B cell (primary cell): ENCODE measurements at regions not wholly inside any gene's neighbourhood (a gene's known extent, or its start where the extent isn't known, plus 50 kb on each side); places are given as distances from the start of the nearest gene placed in this dataset.

ENCODE experiments used
- ATAC-seq: fragments of 200-7000 bp; cut with Tn5 transposase; one replicate; pipeline ENCODE4 v1.10.0; 2021; ENCODE audit warnings: low read depth, mild to moderate bottlenecking, moderate number of reproducible peaks, moderate library complexity
- CTCF ChIA-PET: fragments of 350-600 bp; sonication (Branson Sonifier 250); formaldehyde crosslinking; loops from one replicate; lab custom pipeline; 2021; ENCODE audit warnings: antibody characterized with exemption, inconsistent platforms; lab: Charles Lee
- POLR2A ChIA-PET: fragments of 350-600 bp; sonication (Branson Sonifier 250); formaldehyde crosslinking; loops from one replicate; lab custom pipeline; 2021; ENCODE audit warnings: antibody characterized with exemption; lab: Charles Lee
- DNase-seq: peaks from one replicate; pipeline ENCODE4 v3.0.0; 2013
- H2AFZ ChIP-seq: 2 replicates; pipeline ENCODE4 v1.6.1; 2012; ENCODE audit warnings: mild to moderate bottlenecking, low read depth, low read length; ENCODE audit not compliant: insufficient read depth, poor library complexity, severe bottlenecking
- H3K27ac ChIP-seq, 2 donors: 1 replicate in 1 of 2; 2 replicates in 1 of 2; pipeline ENCODE4 v1.5.1; 2012 to 2013; ENCODE audit warnings: low read length in 2 of 2, mild to moderate bottlenecking in 2 of 2, moderate library complexity in 1 of 2
- H3K27me3 ChIP-seq, 4 experiments: fragments of 200-600 bp in 1 of 4; sonication (generic) in 1 of 4; replicated peaks in 1 of 4; 1 replicate in 2 of 4; 2 replicates in 2 of 4; pipeline versions ENCODE4 v1.6.1 to v1.7.0; 2013 to 2016; ENCODE audit warnings: low read length in 3 of 4, mild to moderate bottlenecking in 2 of 4, mixed read lengths in 1 of 4, moderate library complexity in 1 of 4; ENCODE audit not compliant: insufficient read depth in 4 of 4, control insufficient read depth in 3 of 4; ENCODE audit errors: control extremely low read depth in 1 of 4
- H3K36me3 ChIP-seq, 2 experiments: replicated peaks in 1 of 2; 1 replicate in 1 of 2; 2 replicates in 1 of 2; pipeline versions ENCODE4 v1.6.1 to v1.7.1; 2013; ENCODE audit warnings: low read length in 1 of 2; ENCODE audit not compliant: insufficient read depth in 2 of 2, control insufficient read depth in 1 of 2; ENCODE audit errors: control extremely low read depth in 1 of 2, extremely low read depth in 1 of 2
- H3K4me1 ChIP-seq, 2 donors: fragments of 200-600 bp in 1 of 2; sonication (generic) in 1 of 2; 1 replicate in 1 of 2; 2 replicates in 1 of 2; pipeline versions ENCODE4 v1.5.1 to v1.6.1; 2013 to 2017; ENCODE audit warnings: low read length in 2 of 2; ENCODE audit not compliant: control insufficient read depth in 2 of 2, insufficient read depth in 2 of 2
- H3K4me2 ChIP-seq: replicated peaks from 2 replicates; pipeline ENCODE3; 2012; ENCODE audit warnings: mild to moderate bottlenecking, low read depth, low read length; ENCODE audit not compliant: poor library complexity, severe bottlenecking
- H3K4me3 ChIP-seq, 5 experiments: fragments of 200-600 bp in 1 of 5; sonication (generic) in 1 of 5; 1 replicate in 3 of 5; 2 replicates in 2 of 5; pipeline versions ENCODE4 v1.5.1 to v1.7.0; 2011 to 2016; ENCODE audit warnings: low read length in 4 of 5, mild to moderate bottlenecking in 4 of 5, low read depth in 2 of 5, control low read depth in 1 of 5, moderate library complexity in 1 of 5; ENCODE audit not compliant: insufficient read depth in 1 of 5; ENCODE audit errors: control extremely low read depth in 1 of 5, extremely low read depth in 1 of 5
- H3K79me2 ChIP-seq: fragments of 200-600 bp; sonication (generic); one replicate; pipeline ENCODE4 v1.6.0; 2016; ENCODE audit warnings: low read length; ENCODE audit not compliant: control insufficient read depth, insufficient read depth
- H3K9ac ChIP-seq: fragments of 200-600 bp; sonication (generic); 2 replicates; pipeline ENCODE4 v1.6.1; 2017; ENCODE audit warnings: mild to moderate bottlenecking, low read length, moderate library complexity
- H3K9me3 ChIP-seq, 3 donors: one replicate each; pipeline versions ENCODE4 v1.6.1 to v1.7.1; 2013; ENCODE audit warnings: low read length in 2 of 3; ENCODE audit not compliant: control insufficient read depth in 2 of 3, insufficient read depth in 1 of 3; ENCODE audit errors: control extremely low read depth in 1 of 3
- H4K20me1 ChIP-seq: 2 replicates; pipeline ENCODE4 v1.6.0; 2012; ENCODE audit warnings: mild to moderate bottlenecking, low read length; ENCODE audit not compliant: insufficient read depth, control insufficient read depth, poor library complexity, severe bottlenecking
- H3K27ac Mint-ChIP-seq: one replicate; pipeline ENCODE4 v1.8.0; 2021; ENCODE audit warnings: mixed read lengths
- H3K27me3 Mint-ChIP-seq: one replicate; pipeline ENCODE4 v1.8.0; 2021; ENCODE audit warnings: mixed read lengths
- H3K4me1 Mint-ChIP-seq: one replicate; pipeline ENCODE4 v1.8.0; 2021; ENCODE audit warnings: mixed read lengths
- H3K4me3 Mint-ChIP-seq: one replicate; pipeline ENCODE4 v1.8.0; 2021; ENCODE audit warnings: mixed read lengths
- H3K9me3 Mint-ChIP-seq: one replicate; pipeline ENCODE4 v1.8.0; 2022; ENCODE audit warnings: mixed read lengths; ENCODE audit not compliant: insufficient read depth
- CTCF ChIP-seq: fragments of 200-600 bp; IDR thresholded peaks from one replicate; pipeline ENCODE4 v1.8.0; 2022; ENCODE audit warnings: antibody characterized with exemption, mild to moderate bottlenecking
- EZH2 ChIP-seq: IDR thresholded peaks from 2 replicates; pipeline ENCODE4 v1.6.1; 2012; ENCODE audit warnings: borderline replicate concordance, low read depth, mild to moderate bottlenecking, moderate library complexity, low read length; ENCODE audit not compliant: insufficient read depth, poor library complexity, severe bottlenecking
- WGBS: methylation state at CpG from one replicate; pipeline ENCODE4 v1.1.5; 2013; ENCODE audit warnings: missing lambda C conversion rate; ENCODE audit not compliant: insufficient coverage; 5-methylcytosine and 5-hydroxymethylcytosine counted together
- intact Hi-C: fragments of 100-400 bp; cut with micrococcal nuclease; formaldehyde crosslinking; loops from one replicate; pipeline ENCODE4 v1.10.0; 2022

- TF ChIP-seq CTCF, result no peak
- TF ChIP-seq EZH2, result no peak
- Histone ChIP-seq H3K9me3 (no peaks in the 10 kb centered on the region), H3K27me3 (no peaks in the 10 kb centered on the region), H2AFZ (no peak overlapping the region), H3K4me3 (no peak overlapping the region), H3K4me1 (no peaks in the 10 kb centered on the region), H3K36me3 (no peaks in the 10 kb centered on the region), H3K27ac (no peak overlapping the region), H4K20me1 (no peaks in the 10 kb centered on the region), H3K79me2 (no peaks in the 10 kb centered on the region), H3K4me2 (no peak overlapping the region), H3K9ac (no peak overlapping the region)
- no peaks in the 10 kb centered on the region for H3K4me1 Mint-ChIP-seq
- no CpG with 5 or more reads among the region's 1 CpG for WGBS
- intact Hi-C loops, result no loop called here
- ChIA-PET POLR2A (no interaction called here), CTCF (no interaction called here)
- DNase-seq (no peak), ATAC-seq (no peak)
- H3K27me3 Mint-ChIP-seq, result no peaks in the 10 kb centered on the region
- no peak overlapping the region for H3K4me3 Mint-ChIP-seq
- no peak overlapping the region for H3K27ac Mint-ChIP-seq
- no peaks in the 10 kb centered on the region for H3K9me3 Mint-ChIP-seq
These were observed 429.4 kb upstream of the DIPK2B start for GRCh38 chrX:45630078-45630477.

- POLR2A ChIA-PET, result no interaction called here
- H3K4me2 ChIP-seq, result no peak overlapping the region
- CTCF ChIA-PET, result no interaction called here
- no peak overlapping the region for H3K27ac ChIP-seq
- TF ChIP-seq EZH2 (no peak), CTCF (no peak)
- H3K27me3 ChIP-seq, result no peaks in the 10 kb centered on the region
- H4K20me1 ChIP-seq, result no peaks in the 10 kb centered on the region
- no peaks in the 10 kb centered on the region for H3K27me3 Mint-ChIP-seq
- no peaks in the 10 kb centered on the region for H3K36me3 ChIP-seq
- H3K79me2 ChIP-seq, result no peaks in the 10 kb centered on the region
- no peak overlapping the region for H2AFZ ChIP-seq
- no peaks in the 10 kb centered on the region for H3K4me1 Mint-ChIP-seq
- H3K4me3 ChIP-seq, result no peak overlapping the region
- no CpG with 5 or more reads among the region's 1 CpG for WGBS
- H3K9ac ChIP-seq, result no peak overlapping the region
- intact Hi-C loops, result no loop called here
- no peak overlapping the region for H3K27ac Mint-ChIP-seq
- H3K9me3 Mint-ChIP-seq, result no peaks in the 10 kb centered on the region
- H3K4me1 ChIP-seq, result no peaks in the 10 kb centered on the region
- no peak for DNase-seq
- no peaks in the 10 kb centered on the region for H3K9me3 ChIP-seq
- no peak for ATAC-seq
- H3K4me3 Mint-ChIP-seq, result no peak overlapping the region
These were observed 427.4 kb upstream of the DIPK2B start for GRCh38 chrX:45628041-45628440.
